Lower leg skin (tissue), 3 donors: ENCODE measurements at regions not wholly inside any gene's neighbourhood (a gene's known extent, or its start where the extent isn't known, plus 50 kb on each side); places are given as distances from the start of the nearest gene placed in this dataset.

Experiments used
- CTCF ChIP-seq, 3 donors: fragments of 450-650 bp; IDR thresholded peaks; one replicate each; pipeline ENCODE4 v1.5.1; 2016; ENCODE audit warnings: antibody characterized with exemption in 3 of 3, mild to moderate bottlenecking in 3 of 3, moderate library complexity in 2 of 3
- POLR2A ChIP-seq, 2 donors: fragments of 450-650 bp; IDR thresholded peaks; one replicate each; pipeline ENCODE4 v1.6.1; 2016 to 2017; ENCODE audit warnings: antibody characterized with exemption in 2 of 2, mild to moderate bottlenecking in 1 of 2, moderate library complexity in 1 of 2

- TF ChIP-seq CTCF (IDR thresholded peaks at IDR 0.05) (no peak), POLR2A (IDR thresholded peaks at IDR 0.05) (no peak)
These were observed 59.4 kb upstream of the CITED2 start for GRCh38 chr6:139433631-139434419.
